GM18867 (cell line): ENCODE measurements at regions not wholly inside any gene's neighbourhood (a gene's known extent, or its start where the extent isn't known, plus 50 kb on each side); places are given as distances from the start of the nearest gene placed in this dataset.
"Not testable (repeated sequence)": the region's sequence is repeated elsewhere in the genome, so short reads cannot be mapped to it uniquely, and the experiment has no call there.

ENCODE experiments used
- ATAC-seq: cut with Tn5 transposase; IDR thresholded peaks from one replicate; pipeline ENCODE4 v1.9.1; 2021; ENCODE audit warnings: mild to moderate bottlenecking, moderate library complexity; ENCODE audit not compliant: unreplicated experiment

GRCh38 chrX:39677978-39678791 lies 419.6 kb downstream of the BCOR start:
- no peak for ATAC-seq

- ATAC-seq, result no peak
These were observed 418.8 kb downstream of the BCOR start for GRCh38 chrX:39678914-39679313.

GRCh38 chrX:39679497-39680157 lies 418.1 kb downstream of the BCOR start:
- no peak for ATAC-seq

GRCh38 chrX:39681885-39682284 lies 415.9 kb downstream of the BCOR start:
- ATAC-seq, result no peak

- no peak for ATAC-seq
These were observed 415.0 kb downstream of the BCOR start for GRCh38 chrX:39682778-39683177.

GRCh38 chrX:39688219-39688575 lies 409.6 kb downstream of the BCOR start:
- no peak for ATAC-seq

GRCh38 chrX:39688576-39689375 lies 409.0 kb downstream of the BCOR start:
- ATAC-seq, result peak; percentile 56

- no peak for ATAC-seq
These were observed 408.2 kb downstream of the BCOR start for GRCh38 chrX:39689376-39690104.

- ATAC-seq, result no peak
These were observed 407.0 kb downstream of the BCOR start for GRCh38 chrX:39690541-39691415.

- ATAC-seq, result no peak
These were observed 406.0 kb downstream of the BCOR start for GRCh38 chrX:39691724-39692123.

GRCh38 chrX:39692796-39693195 lies 405.0 kb downstream of the BCOR start:
- no peak for ATAC-seq

GRCh38 chrX:39693298-39693697 lies 404.5 kb downstream of the BCOR start:
- no peak for ATAC-seq

GRCh38 chrX:39702636-39703035 lies 395.1 kb downstream of the BCOR start:
- ATAC-seq, result not testable (repeated sequence)

- no peak for ATAC-seq
These were observed 394.5 kb downstream of the BCOR start for GRCh38 chrX:39703307-39703706.

GRCh38 chrX:39704590-39704989 lies 393.2 kb downstream of the BCOR start:
- ATAC-seq, result no peak

GRCh38 chrX:39705290-39705689 lies 392.5 kb downstream of the BCOR start:
- ATAC-seq, result no peak

- no peak for ATAC-seq
These were observed 388.4 kb downstream of the BCOR start for GRCh38 chrX:39709364-39709763.

- no peak for ATAC-seq
These were observed 387.9 kb downstream of the BCOR start for GRCh38 chrX:39709812-39710211.

GRCh38 chrX:39710776-39711175 lies 387.0 kb downstream of the BCOR start:
- ATAC-seq, result no peak

- ATAC-seq, result no peak
These were observed 383.3 kb downstream of the BCOR start for GRCh38 chrX:39714471-39714870.
